RCC 7860 (cell line): ENCODE measurements at regions not wholly inside any gene's neighbourhood (a gene's known extent, or its start where the extent isn't known, plus 50 kb on each side); places are given as distances from the start of the nearest gene placed in this dataset.

Source experiments
- DNase-seq: peaks from one replicate; pipeline ENCODE4 v3.0.0-alpha.2; 2015; ENCODE audit warnings: low spot score
- FAIRE-seq: peaks from 2 replicates; lab custom pipeline; 2012; peaks lifted over from hg19 to GRCh38; lab: Jason Lieb, UNC

DNA sequence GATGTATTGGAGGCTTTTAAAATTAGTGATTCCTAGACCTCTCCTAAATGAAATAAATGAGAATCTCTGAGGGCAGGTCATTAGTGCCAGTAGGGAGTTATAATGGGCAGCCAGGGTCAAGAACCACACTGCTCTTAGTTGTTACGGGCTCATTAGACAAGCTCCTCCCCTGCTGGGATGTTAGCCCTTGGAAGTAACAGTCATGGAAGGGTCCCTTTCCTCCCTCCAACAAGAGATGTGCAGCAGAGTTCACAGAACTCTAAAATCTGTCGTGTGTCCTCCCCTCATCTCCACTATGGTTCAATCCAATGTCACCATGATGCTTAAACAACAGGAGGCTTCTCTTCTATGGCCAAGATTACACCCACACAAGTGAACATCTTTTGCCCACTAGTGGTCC lies 419.5 kb downstream of the INSC start:
- FAIRE-seq (no peak), DNase-seq (no peak)

DNA sequence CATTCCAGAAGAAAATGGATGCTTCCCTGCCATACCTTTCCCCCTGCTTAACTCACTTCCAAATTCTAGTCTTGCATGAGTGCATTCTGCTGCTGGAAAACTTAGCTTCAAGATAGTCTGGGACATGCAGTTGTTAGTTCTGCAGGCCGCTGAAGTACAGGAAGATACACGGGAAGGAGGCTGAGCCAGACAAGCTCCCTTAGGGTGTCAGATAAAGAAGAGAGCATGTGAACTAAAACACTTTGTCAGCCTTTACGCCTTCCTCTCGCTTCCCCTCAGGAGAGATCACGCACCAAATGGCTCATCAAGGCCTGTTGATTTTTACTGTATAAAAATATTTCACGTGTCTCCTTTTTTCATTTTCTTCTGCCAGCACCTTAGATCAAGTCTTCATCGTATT lies 420.7 kb downstream of the INSC start:
- FAIRE-seq (no peak), DNase-seq (no peak)

DNA sequence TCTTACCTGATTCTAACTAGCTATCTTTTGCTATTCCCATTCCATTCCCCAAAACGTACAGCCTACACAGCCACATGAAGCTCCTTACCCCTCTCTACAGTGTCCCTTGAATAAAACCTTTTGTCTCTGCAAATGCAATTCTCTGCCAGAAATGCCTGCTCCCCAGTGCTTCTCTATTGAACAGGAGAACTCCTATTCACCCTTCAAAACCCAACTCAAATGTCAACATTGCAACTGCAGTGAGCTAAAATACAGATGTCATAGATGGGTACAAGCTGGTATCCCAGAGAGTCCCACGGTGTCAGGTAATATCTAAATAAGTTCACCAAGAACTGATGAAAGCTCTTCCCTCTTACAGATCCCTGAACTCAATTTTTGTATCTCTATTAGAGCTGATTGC lies 421.7 kb downstream of the INSC start:
- DNase-seq (no peak), FAIRE-seq (no peak)

DNA sequence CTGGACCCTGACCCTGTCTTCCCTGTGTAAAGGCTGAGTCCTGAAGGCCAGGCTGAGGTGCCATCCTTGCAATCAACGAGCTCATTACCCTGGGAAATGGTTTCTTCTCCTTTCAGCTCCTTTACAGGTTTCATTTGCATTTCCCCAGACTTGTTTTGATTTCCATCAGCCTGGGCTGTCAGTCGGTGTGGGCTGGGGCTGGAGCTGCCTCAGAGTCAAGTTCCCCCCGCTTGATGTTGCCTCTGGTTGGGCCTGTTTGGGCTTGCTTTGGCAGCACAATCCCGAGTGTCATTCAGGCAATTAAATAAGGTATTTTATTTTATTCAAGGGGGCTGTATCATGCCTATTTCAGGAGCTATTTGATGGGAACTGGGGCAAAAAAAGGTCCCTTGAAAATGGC lies 424.9 kb downstream of the INSC start:
- DNase-seq (no peak), FAIRE-seq (no peak)

DNA sequence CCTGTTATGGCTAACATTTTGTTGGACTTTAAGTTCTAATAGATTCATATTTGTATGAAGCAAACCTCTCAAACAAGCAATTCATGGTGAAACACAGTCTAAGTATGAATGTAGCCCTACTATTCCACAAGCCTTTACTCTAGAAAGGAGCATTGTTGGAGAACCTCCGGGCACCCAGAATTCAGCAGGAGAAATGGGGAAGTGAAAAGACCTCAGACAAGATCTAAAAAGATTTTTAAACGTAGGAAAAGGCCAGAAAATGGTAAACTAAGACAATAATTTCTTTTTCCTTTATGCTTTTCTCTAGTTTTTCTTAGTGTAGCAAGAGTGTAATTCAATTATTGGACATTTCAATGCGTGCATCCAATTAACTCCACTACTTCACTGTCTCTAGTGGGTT lies 426.4 kb downstream of the INSC start:
- FAIRE-seq = no peak
- no peak for DNase-seq

- FAIRE-seq (no peak), DNase-seq (no peak)
Observed at GRCh38 chr11:15544353-15544752, 429.6 kb downstream of the INSC start.

DNA sequence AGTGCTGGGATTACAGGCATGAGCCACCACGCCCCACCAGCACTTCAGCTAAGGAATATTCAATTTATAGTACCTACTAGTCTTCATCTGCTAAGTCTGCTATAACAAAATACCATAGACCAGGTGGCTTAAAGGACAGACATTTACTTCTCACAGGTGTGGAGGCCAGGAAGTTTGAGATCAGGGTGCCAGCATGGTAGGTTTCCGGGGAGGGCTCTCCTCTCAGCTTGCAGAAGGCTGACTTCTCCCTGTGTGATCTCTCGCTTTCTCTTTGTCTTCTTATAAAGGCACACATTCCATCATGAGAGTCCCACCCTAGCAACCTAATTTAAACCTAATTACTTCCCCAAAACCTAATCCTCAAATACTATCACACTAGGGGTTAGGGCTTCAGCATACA lies 433.0 kb downstream of the INSC start:
- no peak for FAIRE-seq
- DNase-seq = no peak

- no peak for DNase-seq
- no peak for FAIRE-seq
Observed at GRCh38 chr11:15551901-15552851, 437.5 kb downstream of the INSC start.

DNA sequence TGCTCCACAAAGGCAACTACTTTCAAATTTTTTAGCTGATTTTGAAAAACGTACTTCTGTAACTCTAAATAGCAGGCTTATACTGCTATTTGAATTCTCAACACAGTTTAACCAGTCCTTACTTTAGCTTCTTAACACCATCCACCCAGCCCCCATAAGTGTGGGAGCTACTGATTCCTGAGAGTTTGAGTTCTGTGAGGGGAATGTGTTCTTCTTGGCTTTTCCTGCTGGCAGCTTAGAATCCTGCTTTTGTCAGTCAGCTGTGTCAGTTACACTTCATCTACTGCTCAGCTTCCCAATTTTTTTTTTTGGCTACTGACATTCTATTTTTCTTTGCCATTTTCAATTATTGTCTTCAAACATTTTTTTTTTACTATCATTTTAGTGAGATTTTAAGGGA lies 440.4 kb downstream of the INSC start:
- DNase-seq (no peak), FAIRE-seq (no peak)

DNA sequence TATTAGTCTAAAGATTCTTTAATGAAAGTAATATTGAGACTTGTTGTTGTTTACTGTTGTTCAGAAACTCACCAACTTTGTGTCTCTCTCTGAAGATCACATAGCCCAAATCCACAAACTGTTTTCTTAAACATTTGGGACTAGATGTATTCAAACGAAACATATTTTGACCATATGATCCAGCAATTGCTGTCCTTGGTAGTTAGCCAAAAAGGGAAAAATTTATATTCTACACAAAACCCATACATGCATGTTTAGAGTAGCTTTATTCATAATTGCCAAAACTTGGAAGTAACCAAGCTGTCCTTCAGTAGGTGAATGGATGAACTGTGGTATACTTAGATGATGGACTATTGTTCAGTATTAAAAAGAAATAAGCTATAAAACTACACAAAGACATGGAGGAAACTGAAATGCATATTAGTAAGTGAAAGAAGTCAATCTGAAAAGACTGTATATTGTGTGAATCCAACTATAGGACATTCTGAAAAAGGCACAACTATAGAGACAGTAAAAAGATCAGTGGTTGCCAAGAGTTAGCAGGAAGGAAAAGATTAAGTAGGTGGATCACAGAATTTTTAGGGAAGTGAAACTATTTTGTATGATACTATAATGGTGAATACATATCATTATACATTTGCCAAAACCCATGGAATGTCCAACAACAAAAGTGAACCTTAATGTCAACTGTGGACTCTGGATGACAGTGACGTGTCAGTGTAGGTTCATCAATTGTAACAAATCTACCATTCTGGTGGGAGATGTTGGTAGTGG lies 442.9 kb downstream of the INSC start:
- DNase-seq (no peak), FAIRE-seq (no peak)

GRCh38 chr11:15558513-15559181 lies 443.9 kb downstream of the INSC start:
- no peak for DNase-seq
- FAIRE-seq = no peak

DNA sequence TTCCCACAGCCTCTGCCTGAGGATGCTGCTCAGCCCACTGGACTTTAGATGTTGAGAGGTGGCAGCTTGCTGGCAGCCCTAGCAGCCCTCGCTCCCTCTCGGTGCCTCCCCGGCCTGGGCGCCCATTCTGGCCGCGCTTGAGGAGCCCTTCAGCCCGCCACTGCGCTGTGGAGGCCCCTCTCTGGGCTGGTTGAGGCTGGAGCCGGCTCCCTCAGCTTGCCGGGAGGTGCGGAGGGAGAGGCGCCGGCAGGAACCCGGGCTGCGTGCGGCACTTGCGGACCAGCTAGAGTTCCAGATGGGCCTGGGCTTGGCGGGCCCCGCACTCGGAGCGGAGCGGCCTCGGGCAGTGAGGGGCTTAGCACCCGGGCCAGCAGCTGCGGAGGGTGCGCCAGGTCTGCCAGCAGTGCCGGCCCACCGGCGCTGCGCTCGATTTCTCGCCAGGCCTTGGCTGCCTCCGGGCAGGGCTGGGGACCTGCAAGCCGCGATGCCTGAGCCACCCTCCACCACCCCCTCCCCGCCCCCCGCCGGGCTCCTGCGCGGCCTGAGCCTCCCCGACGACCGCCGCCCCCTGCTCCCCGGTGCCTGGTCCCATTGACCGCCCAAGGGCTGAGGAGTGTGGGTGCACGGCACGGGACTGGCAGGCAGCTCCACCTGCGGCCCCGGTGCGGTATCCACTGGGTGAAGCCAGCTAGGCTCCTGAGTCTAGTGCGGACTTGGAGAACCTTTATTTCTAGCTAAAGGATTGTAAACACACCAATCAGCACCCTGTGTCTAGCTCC lies 446.2 kb downstream of the INSC start:
- no peak for FAIRE-seq
- DNase-seq = no peak

DNA sequence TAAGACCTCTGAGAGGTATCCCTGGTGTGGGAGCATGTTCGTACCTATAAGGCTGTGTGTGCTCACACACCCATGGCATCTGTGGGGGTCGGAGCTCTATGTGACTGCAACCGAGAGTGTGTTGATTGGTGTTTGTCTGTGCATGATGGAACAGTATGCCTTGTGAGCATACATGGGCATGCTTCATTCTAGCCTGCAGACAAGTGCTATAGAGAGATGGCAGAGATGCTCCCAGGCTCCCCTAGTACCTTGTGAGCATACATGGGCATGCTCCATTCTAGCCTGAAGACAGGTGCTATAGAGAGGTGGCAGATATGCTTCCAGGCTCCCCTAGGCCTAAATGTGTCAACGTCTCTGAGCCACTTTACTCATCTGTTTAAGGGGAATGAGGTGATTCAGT lies 447.5 kb downstream of the INSC start:
- no peak for DNase-seq
- no peak for FAIRE-seq

GRCh38 chr11:15563054-15563453 lies 448.3 kb downstream of the INSC start:
- DNase-seq (no peak), FAIRE-seq (no peak)

- no peak for DNase-seq
- FAIRE-seq = no peak
Observed at GRCh38 chr11:15565880-15566279, 451.2 kb downstream of the INSC start.

DNA sequence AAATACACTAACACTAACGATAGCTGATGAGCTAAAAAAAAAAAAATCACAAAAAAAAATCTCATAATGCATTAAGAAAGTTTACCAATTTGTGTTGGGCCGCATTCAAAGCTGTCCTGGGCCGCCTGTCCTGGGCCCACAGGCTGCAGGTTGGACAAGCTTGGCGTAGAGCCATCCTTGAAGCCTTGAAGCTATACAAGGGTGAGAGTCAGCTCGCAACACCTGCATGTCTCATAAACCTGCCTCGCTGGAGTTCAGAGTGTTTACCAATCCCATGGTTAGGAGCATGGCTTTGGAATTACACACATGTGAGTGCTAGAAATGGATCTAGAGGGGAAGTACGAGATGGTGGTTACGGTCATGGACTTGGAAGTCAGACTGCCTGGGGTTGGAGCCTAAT lies 453.7 kb downstream of the INSC start:
- DNase-seq (no peak), FAIRE-seq (no peak)

GRCh38 chr11:15569305-15570025 lies 454.7 kb downstream of the INSC start:
- FAIRE-seq (no peak), DNase-seq (no peak)

DNA sequence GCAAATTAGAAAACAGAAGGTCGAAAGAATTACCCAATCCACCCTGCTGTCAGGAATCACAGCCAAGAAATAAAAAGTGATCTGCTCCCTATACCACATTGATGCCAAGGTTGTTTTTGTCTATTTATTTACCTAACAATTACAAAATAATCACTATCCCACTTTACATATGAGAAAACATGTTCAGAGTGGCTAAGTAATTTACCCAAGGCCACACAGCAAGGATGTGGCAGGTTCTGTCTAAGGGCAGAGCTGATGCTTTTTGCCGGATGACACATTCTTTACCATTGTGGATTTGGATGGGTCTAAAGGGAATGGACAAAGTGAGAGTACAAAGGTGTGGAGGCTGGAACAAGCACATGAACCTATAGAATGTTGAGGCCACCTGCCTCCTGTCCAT lies 460.7 kb downstream of the INSC start:
- FAIRE-seq (no peak), DNase-seq (no peak)

DNA sequence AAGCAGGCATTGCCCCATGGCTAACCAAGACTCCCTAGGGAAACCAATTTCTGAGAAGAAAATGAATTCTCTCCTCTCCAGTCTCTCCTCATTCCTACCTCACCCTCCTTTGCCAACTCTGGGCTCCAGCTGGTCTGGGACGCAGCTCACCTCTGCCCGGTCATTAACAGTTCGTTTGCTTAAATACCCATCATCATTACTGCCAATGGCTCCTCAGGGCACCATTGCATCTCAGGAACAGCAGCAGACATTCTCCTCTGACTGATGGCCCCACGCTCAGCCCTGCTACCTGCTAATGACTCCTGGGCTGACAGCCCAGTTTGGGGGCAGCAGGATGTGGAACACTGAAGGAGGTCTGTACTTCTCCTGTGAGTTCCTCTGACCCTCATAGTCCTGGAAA lies 462.0 kb downstream of the INSC start:
- DNase-seq = no peak
- FAIRE-seq = no peak

GRCh38 chr11:15577519-15577918 lies 462.8 kb downstream of the INSC start:
- DNase-seq (no peak), FAIRE-seq (no peak)
